HS-5 (cell line): ENCODE measurements at regions not wholly inside any gene's neighbourhood (a gene's known extent, or its start where the extent isn't known, plus 50 kb on each side); places are given as distances from the start of the nearest gene placed in this dataset.

Experiments used
- DNase-seq: peaks from one replicate; pipeline ENCODE4 v3.0.0-alpha.2; 2012; ENCODE audit warnings: low read depth

DNA sequence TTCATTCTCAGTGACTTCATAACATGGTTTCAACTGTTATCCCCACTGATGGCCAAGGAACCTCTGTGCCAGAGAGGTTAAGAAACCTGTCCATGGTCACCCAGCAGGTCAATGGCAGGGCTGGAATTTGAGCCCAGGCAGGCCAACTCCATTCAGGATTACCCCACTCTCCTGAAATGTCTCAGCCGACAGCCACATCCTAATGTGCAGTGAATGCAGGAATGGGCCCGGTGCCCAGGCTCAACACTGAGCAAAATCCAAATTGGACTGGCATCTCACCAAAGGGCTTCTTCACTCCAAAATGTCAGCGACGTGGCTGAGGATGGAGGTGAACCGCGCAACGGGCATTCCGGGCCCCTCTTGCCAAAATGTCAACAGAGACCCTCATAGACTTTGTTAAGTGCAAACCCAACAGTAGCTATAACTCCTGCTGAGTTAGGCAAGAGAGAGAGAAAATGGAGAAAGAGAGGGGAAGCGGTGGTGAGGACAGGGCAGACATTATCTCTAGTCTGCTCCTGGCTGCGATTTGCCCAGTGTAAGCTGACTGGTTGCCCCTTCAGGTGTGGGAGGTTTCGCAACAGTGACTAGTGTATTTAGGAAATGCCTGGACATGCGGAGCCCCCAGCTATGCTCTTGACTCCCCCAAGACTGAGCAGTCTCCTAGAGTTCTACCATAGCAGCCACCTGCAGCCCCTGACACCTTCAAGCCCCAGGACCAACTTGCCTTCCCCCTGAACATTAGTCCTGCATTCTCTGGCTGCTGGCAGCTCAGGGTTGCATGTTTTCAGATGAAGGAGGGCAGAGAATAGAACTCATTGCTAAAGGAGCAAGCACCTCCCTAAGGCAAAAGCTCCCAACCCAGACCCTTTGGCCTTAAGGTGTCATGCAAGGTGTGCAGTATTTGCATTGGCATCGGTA, 167.7 kb downstream of the ANAPC1 start:
- DNase-seq, result no peak

DNA sequence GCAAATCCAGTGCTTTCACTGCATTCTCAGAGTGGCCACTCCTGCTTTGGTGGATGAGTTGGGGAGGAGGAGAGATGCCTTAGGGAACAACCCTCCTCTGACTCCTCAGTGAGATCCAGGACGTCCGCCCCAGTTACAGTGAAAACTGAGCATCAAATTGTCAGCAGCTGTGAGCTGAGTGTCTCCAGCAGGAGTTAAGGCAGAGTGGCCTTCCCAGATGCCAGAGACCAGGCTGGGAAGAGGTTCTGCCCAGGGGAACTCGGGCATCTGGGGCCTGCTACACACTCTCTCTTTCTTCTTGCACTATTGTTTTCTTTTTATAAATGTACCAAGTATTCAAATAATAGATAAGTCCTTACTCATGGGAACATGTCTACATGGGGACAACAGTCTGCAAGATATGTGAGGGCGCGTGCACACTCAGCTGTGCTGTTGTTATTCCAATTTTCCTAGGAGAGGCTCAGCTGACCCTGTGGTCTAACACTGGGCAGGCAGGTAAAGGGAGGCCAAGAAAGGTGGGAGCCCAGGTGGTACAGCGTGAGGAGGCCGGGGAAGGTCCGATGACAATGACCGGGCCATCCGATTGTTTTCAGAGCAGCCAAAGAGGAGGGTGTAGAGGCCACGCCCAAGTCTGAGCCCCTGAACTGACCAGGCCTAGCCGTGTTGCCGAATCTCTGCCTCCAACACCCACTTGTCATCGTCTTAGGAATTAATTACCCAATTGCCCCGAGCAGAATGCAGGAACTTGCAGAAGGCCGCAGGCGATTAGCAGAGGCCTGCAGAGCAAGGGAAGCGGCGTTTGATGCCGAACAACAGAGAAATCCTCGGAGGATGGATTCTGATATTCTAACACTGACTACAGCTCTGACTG, 166.9 kb downstream of the ANAPC1 start:
- no peak for DNase-seq
